GM21390 (cell line): ENCODE measurements at regions not wholly inside any gene's neighbourhood (a gene's known extent, or its start where the extent isn't known, plus 50 kb on each side); places are given as distances from the start of the nearest gene placed in this dataset.
"Not testable (repeated sequence)": the region's sequence is repeated elsewhere in the genome, so short reads cannot be mapped to it uniquely, and the experiment has no call there.

ENCODE experiments used
- ATAC-seq: cut with Tn5 transposase; IDR thresholded peaks from one replicate; pipeline ENCODE4 v1.9.1; 2021; ENCODE audit not compliant: unreplicated experiment

- no peak for ATAC-seq
Measured at GRCh38 chr5:87129046-87129445, 138.6 kb upstream of the RASA1 start.

GRCh38 chr5:87132696-87133095, 135.0 kb upstream of the RASA1 start:
- no peak for ATAC-seq

- ATAC-seq = not testable (repeated sequence)
Measured at GRCh38 chr5:87134513-87134912, 133.2 kb upstream of the RASA1 start.

- no peak for ATAC-seq
Measured at GRCh38 chr5:87136096-87136495, 131.6 kb upstream of the RASA1 start.

GRCh38 chr5:87136733-87137132, 130.9 kb upstream of the RASA1 start:
- peak; percentile 53 for ATAC-seq

- no peak for ATAC-seq
Measured at GRCh38 chr5:87137283-87137682, 130.4 kb upstream of the RASA1 start.

- no peak for ATAC-seq
Measured at GRCh38 chr5:87138091-87138805, 129.4 kb upstream of the RASA1 start.

- no peak for ATAC-seq
Measured at GRCh38 chr5:87139795-87140194, 127.9 kb upstream of the RASA1 start.

- ATAC-seq = no peak
Measured at GRCh38 chr5:87141544-87141943, 126.1 kb upstream of the RASA1 start.

GRCh38 chr5:87145853-87146252, 121.8 kb upstream of the RASA1 start:
- not testable (repeated sequence) for ATAC-seq

- ATAC-seq = no peak
Measured at GRCh38 chr5:87147441-87147840, 120.2 kb upstream of the RASA1 start.

GRCh38 chr5:87150630-87151029, 117.1 kb upstream of the RASA1 start:
- ATAC-seq = no peak

- peak; percentile 63 for ATAC-seq
Measured at GRCh38 chr5:87151547-87151946, 116.1 kb upstream of the RASA1 start.

- ATAC-seq = no peak
Measured at GRCh38 chr5:87152886-87153285, 114.8 kb upstream of the RASA1 start.

- ATAC-seq = no peak
Measured at GRCh38 chr5:87154191-87154590, 113.5 kb upstream of the RASA1 start.

- no peak for ATAC-seq
Measured at GRCh38 chr5:87155106-87155505, 112.6 kb upstream of the RASA1 start.

- no peak for ATAC-seq
Measured at GRCh38 chr5:87156631-87157030, 111.1 kb upstream of the RASA1 start.

- no peak for ATAC-seq
Measured at GRCh38 chr5:87164409-87164808, 103.3 kb upstream of the RASA1 start.

- ATAC-seq = no peak
Measured at GRCh38 chr5:87169300-87169991, 98.2 kb upstream of the RASA1 start.

- ATAC-seq = no peak
Measured at GRCh38 chr5:87170799-87171198, 96.9 kb upstream of the RASA1 start.

GRCh38 chr5:87182649-87183048, 85.0 kb upstream of the RASA1 start:
- ATAC-seq = no peak

- ATAC-seq = no peak
Measured at GRCh38 chr5:87183896-87184295, 83.8 kb upstream of the RASA1 start.

- no peak for ATAC-seq
Measured at GRCh38 chr5:87184605-87185004, 83.1 kb upstream of the RASA1 start.
